22Rv1 (cell line): ENCODE measurements at regions not wholly inside any gene's neighbourhood (a gene's known extent, or its start where the extent isn't known, plus 50 kb on each side); places are given as distances from the start of the nearest gene placed in this dataset.

Experiments
- CTCF ChIP-seq: fragments of 450-650 bp; IDR thresholded peaks from 2 replicates; pipeline ENCODE4 v1.5.1; 2017; ENCODE audit warnings: mild to moderate bottlenecking
- ZFX ChIP-seq: fragments of 450-650 bp; IDR thresholded peaks from 2 replicates; pipeline ENCODE4 v1.6.1; 2017; ENCODE audit warnings: antibody characterized with exemption, borderline replicate concordance

DNA sequence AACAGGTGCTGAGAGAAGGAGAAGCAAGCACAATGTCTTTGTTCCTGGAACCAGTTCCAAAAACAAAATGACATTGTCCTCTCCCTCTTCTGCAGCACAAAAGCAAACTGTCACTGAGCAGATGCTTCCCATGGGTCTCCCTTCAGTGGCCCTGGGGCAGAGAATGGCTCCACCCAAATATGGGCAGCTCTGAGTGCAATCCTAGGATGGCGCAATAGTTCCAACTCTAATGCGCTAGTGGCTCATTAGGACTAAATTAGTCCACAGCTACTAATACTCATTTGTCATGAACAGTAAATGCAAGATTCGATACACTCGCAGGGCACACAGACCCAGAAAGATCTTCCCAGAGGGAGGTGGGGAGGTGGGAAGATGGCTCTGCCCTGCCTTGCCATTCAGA lies 205.2 kb upstream of the CHAC2 start:
- no peak for TF ChIP-seq CTCF
- TF ChIP-seq ZFX, result no peak
